HPDE6-E6E7 (cell line): ENCODE measurements at regions not wholly inside any gene's neighbourhood (a gene's known extent, or its start where the extent isn't known, plus 50 kb on each side); places are given as distances from the start of the nearest gene placed in this dataset.
"Not testable (repeated sequence)": the region's sequence is repeated elsewhere in the genome, so short reads cannot be mapped to it uniquely, and the experiment has no call there.

Source experiments
- DNase-seq: peaks from one replicate; pipeline ENCODE4 v3.0.0; 2011; ENCODE audit warnings: missing footprints; ENCODE audit errors: extremely low spot score

DNA sequence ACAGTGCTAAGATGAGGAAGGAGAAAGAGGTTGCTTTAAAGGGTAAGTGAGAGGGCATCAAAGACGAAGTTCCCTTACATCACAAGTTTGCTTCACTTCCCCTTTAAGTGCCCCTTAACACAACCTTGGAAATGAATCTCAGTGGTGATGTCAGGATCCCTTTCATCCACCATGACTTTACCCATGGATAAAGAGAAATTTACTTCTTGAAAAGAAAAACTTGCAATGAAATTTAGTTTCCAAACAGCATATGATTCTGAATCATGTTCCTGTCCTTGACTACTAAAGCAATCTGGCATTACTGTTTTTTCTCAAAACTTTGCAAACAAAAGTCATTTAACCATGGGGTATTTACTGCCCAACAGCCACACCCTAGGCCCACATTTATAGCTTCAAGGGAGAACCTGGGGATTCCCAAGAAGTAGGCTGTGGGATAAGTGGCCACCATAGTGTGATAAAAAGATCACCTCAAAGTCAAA is 135.9 kb downstream of the ITGB8 start:
- no peak for DNase-seq

- DNase-seq = no peak
Measured at GRCh38 chr7:20470082-20470481, 139.4 kb downstream of the ITGB8 start.

GRCh38 chr7:20470726-20471125 is 140.0 kb downstream of the ITGB8 start:
- no peak for DNase-seq

GRCh38 chr7:20474249-20474648 is 141.2 kb upstream of the ABCB5 start:
- DNase-seq = no peak

- DNase-seq = no peak
Measured at GRCh38 chr7:20475756-20476155, 139.7 kb upstream of the ABCB5 start.

DNA sequence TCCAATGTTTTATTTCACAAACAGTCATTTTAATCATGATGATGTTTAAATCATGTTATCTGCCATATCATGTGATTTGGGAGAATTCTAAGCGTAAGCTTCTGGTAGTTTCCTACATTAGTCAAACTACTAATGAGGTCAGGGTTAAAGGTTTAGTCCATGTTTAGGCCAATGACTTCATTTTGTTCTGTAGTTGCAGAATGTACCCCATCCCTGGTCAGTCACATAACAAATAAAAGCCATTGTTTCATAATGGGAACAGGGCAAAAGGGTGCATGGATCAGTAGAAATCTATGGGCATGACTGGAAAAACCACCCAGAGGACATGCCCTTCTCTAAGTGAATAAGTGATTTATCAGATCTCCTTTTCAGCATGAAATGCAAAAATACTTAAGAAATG is 138.4 kb upstream of the ABCB5 start:
- no peak for DNase-seq

- no peak for DNase-seq
Measured at GRCh38 chr7:20479706-20480105, 135.8 kb upstream of the ABCB5 start.

- no peak for DNase-seq
Measured at GRCh38 chr7:20482071-20482470, 133.4 kb upstream of the ABCB5 start.

DNA sequence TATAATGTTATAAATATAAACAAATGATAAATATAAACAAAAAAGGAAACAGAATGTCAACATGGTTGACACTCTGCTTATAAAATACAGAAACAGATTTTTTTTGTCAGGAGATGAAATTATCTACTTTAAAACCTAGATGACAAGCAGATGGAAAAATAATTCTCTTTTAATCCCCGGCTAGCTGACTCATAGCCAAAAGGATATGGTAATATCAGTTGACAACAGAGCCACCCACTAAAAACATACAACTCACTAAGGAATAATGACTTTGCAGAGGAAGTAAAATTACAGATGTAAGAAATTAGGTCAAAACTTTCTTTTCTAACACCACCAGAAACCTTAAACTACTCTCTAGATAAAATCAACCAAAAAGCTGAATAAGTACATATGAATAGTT is 131.1 kb upstream of the ABCB5 start:
- no peak for DNase-seq

DNA sequence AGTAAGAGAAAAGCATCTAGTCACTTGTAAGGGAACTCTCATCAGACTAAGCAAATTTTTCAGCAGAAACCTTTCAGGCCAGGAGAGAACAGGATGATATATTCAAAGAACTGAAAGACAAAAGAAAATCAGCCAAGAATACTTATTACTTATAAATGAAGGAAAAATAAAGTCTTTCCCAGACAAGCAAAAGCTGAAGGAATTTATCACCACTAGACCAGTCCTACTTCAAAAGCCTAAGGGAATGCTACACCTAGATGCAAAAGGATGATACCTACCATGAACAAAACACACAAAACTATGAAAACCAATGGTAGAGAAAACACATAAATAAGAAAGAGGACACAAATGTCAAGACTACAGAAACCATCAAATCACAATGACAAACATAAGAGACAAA is 126.6 kb upstream of the ABCB5 start:
- no peak for DNase-seq

DNA sequence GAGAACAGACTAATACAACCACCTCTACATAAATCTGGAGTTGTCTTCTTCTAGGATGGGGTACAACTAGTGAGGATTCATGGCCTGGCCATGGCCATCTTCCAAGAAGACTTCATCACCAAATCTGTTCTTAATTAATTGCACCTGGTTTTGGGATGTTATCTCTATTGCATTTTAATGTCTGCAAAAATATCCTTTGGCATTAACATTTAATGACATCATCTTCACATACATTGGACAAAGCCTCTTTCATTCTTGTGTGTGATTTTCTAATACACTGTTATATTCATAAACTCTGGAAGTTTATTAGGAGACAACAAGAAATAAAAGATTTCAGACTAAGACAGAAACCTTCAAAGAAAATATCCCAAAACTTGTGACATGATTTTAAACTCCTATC is 124.2 kb upstream of the ABCB5 start:
- no peak for DNase-seq

GRCh38 chr7:20494566-20494965 is 120.9 kb upstream of the ABCB5 start:
- DNase-seq = no peak

DNA sequence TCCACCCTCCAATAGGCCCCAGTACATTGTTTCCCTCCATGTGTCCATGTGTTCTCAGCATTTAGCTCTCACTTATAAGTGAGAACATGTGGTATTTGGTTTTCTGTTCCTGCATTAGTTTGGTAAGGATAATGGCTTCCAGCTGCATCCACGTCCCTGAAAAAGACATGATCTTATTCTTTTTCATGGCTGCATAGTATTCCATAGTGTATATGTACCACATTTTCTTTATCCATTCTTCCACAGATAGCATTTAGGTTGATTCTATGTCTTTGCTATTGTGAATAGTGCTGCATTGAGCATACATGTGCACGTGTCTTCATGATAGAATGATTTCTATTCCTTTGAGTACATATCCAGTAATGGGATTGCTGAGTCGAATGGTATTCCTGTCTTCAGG is 114.0 kb upstream of the ABCB5 start:
- DNase-seq = not testable (repeated sequence)

DNA sequence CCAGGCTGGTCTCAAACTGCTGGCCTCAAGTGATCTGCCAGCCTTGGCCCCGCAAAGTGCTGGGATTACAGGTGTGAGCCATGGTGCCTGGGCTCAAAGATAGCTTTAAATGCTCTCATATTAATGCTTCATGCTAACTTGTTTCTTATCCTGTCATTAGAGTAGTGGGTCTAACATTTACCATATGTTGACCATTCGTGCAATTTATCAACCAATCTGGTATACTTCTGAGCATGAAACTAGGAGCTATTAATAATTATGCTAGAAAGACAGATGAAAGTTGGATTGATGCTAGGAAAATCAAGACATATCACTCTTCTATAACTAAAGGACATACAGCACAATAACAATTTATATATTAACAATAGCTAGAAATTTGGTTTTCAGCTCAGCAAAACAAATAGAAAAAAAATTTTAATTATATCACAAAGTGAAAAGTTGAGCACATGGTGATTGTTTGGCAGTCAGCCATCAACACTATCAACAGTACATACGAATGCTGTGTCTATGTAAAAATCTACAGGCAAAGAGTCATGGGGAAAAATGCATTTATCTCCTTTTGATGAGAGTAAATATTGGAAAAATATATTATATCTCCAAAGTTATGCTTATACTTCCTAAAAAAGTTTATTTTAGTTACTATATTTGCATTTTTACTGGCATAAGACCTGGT is 112.1 kb upstream of the ABCB5 start:
- DNase-seq = no peak

DNA sequence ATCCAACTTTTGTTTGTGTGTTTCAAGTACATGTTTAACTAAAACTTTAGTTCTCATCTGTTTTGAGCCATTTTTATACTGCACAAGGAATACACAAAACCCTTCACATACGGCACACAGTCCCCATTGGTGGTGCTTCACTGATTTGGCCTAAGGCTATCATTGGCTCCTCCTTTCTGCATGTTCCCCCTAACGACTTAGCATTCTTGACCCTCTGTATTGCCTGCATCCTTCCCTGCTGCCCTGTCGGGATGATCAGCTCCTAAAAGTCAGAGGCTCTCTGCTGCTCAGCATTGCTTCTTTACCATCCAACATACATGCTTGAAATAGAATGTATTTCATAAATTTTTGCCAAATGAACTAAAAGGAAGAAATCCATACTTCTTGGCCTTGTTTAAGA is 111.4 kb upstream of the ABCB5 start:
- DNase-seq = no peak

DNA sequence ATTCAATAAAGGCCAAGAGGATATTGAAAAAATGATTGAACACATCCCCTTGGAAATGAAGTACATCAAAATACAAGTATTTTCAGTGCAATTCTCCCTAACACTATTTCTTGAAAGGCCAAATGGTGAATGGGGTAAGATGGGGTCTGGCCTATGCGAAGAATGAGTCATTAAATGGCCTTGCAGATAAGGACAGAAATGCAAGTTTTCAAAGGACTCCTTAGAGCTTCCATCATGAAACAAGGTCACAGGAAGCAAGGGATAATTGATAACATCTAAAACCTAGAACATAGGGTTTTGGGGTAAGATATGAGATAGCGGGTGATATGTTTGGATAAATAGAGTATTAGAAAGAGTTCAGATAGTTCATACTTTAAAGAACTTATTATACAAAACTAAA is 109.3 kb upstream of the ABCB5 start:
- DNase-seq = no peak

DNA sequence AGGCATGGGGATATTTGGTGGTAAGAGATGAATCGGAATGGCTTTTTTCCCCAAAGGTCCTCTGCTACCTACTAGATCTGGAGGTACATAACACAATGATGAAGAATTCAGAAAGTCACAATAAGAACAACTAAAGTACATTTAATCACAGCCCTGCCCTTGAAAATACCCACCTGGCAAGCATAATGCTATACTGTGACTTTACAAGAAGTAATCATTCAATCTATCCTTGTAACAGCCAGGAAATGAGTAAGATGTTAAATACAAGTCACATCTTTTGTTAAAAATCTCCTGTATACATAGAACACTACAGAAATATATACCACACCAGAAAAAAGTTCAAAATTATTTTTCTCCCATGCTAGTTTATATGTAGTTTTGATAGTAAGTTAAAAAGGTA is 108.3 kb upstream of the ABCB5 start:
- no peak for DNase-seq

GRCh38 chr7:20508109-20508508 is 107.4 kb upstream of the ABCB5 start:
- no peak for DNase-seq

GRCh38 chr7:20509892-20510572 is 105.4 kb upstream of the ABCB5 start:
- DNase-seq = no peak

- DNase-seq = no peak
Measured at GRCh38 chr7:20510573-20510900, 104.9 kb upstream of the ABCB5 start.

DNA sequence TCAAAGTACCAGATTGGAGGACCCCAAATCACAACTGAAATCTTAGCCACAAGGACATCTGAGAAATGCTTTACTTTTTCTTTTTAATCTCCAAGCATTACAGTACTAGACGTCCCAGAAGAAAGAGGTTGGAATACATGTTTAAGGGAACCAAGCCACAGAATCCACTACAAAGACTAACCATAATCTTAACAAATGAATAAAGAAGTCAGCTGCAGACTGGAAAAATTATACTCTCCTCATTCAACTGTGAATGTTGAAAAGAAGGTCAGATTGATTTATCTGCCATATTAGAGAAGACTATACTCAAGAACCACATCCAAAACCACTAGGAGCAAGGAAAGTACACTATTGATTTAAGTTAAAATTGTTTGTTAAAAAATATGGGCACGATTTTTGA is 102.1 kb upstream of the ABCB5 start:
- no peak for DNase-seq

DNA sequence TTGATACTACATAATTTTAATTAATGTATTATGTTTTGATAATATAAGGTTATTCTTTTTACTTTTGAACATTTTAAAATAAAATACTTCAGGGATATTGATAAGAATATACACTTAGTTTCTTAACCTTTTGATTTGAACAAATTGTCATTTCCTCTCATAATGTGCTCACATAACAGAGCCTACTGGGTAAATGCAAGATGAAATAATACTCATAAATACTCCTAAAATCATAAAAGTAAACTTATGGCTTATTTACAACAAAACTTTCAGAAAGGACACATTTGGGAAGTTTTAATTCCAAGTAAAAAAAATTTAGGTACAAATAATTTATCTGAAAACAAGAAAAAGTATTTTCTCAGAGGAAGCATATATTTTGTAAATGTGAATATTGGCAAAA is 101.6 kb upstream of the ABCB5 start:
- no peak for DNase-seq

GRCh38 chr7:20514364-20514763 is 101.1 kb upstream of the ABCB5 start:
- DNase-seq = peak; percentile 45

GRCh38 chr7:20519645-20520044 is 95.8 kb upstream of the ABCB5 start:
- no peak for DNase-seq
